ENCODE measurements at regions not wholly inside any gene's neighbourhood (a gene's known extent, or its start where the extent isn't known, plus 50 kb on each side); places are given as distances from the start of the nearest gene placed in this dataset.
A peak's percentile ranks its signal among the peaks of the same experiment; 100 is the strongest.
"Not testable (repeated sequence)": the region's sequence is repeated elsewhere in the genome, so short reads cannot be mapped to it uniquely, and the experiment has no call there.

- Mint-ChIP-seq H3K9me3 (no peaks in the 10 kb centered on the region), H3K27ac (no peak overlapping the region), H3K27me3 (no peaks in the 10 kb centered on the region), H3K4me1 (no peaks in the 10 kb centered on the region), H3K4me3 (no peak overlapping the region)
- DNase-seq, result no peak
- no peak for ATAC-seq
Measured at GRCh38 chr5:15008921-15009320, 137.3 kb upstream of the ANKH start.

GRCh38 chr5:15008476-15008875 lies 136.9 kb upstream of the ANKH start:
- no peaks in the 10 kb centered on the region for H3K9me3 Mint-ChIP-seq
- no peaks in the 10 kb centered on the region for H3K4me1 Mint-ChIP-seq
- H3K27me3 Mint-ChIP-seq, result no peaks in the 10 kb centered on the region
- no peak for DNase-seq
- no peak overlapping the region for H3K4me3 Mint-ChIP-seq
- no peak overlapping the region for H3K27ac Mint-ChIP-seq
- ATAC-seq, result no peak

- DNase-seq, result no peak
- H3K4me1 Mint-ChIP-seq, result no peaks in the 10 kb centered on the region
- no peak overlapping the region for H3K4me3 Mint-ChIP-seq
- H3K27me3 Mint-ChIP-seq, result no peaks in the 10 kb centered on the region
- no peaks in the 10 kb centered on the region for H3K9me3 Mint-ChIP-seq
- H3K27ac Mint-ChIP-seq, result no peak overlapping the region
- ATAC-seq, result no peak
Measured at GRCh38 chr5:15007646-15008045, 136.1 kb upstream of the ANKH start.

GRCh38 chr5:15004506-15004905 lies 132.9 kb upstream of the ANKH start:
- Mint-ChIP-seq H3K27ac (no peak overlapping the region), H3K4me3 (no peak overlapping the region), H3K4me1 (peaks cover 9% of the 10 kb centered on the region), H3K27me3 (no peaks in the 10 kb centered on the region), H3K9me3 (no peaks in the 10 kb centered on the region)
- no peak for DNase-seq
- no peak for ATAC-seq

- H3K27me3 Mint-ChIP-seq, result no peaks in the 10 kb centered on the region
- no peak overlapping the region for H3K27ac Mint-ChIP-seq
- ATAC-seq (peak; percentile 94), DNase-seq (peak; percentile 48 to 53)
- peaks cover 16% of the 10 kb centered on the region for H3K4me1 Mint-ChIP-seq
- no peak overlapping the region for H3K4me3 Mint-ChIP-seq
- H3K9me3 Mint-ChIP-seq, result peaks cover 3% of the 10 kb centered on the region in 2 donors
Measured at GRCh38 chr5:15003511-15003920, 131.9 kb upstream of the ANKH start.

GRCh38 chr5:15002791-15003190 lies 131.2 kb upstream of the ANKH start:
- no peak overlapping the region for H3K4me3 Mint-ChIP-seq
- peaks cover 7 to 10% of the 10 kb centered on the region in 2 donors for H3K9me3 Mint-ChIP-seq
- no peak for ATAC-seq

GRCh38 chr5:15002173-15002572 lies 130.6 kb upstream of the ANKH start:
- Mint-ChIP-seq H3K4me3 (no peak overlapping the region), H3K4me1 (peaks cover 17% of the 10 kb centered on the region), H3K27ac (no peak overlapping the region), H3K9me3 (peaks cover 7 to 12% of the 10 kb centered on the region in 2 donors), H3K27me3 (no peaks in the 10 kb centered on the region)
- ATAC-seq, result no peak
- no peak for DNase-seq

More at GRCh38 chr5:15002791-15003190, 131.2 kb upstream of the ANKH start:
- no peak overlapping the region for H3K27ac Mint-ChIP-seq
- no peaks in the 10 kb centered on the region for H3K27me3 Mint-ChIP-seq
- H3K4me1 Mint-ChIP-seq, result peaks cover 17% of the 10 kb centered on the region
- no peak for DNase-seq

- Mint-ChIP-seq H3K9me3 (peaks cover 7 to 12% of the 10 kb centered on the region in 2 donors), H3K4me1 (peaks cover 17% of the 10 kb centered on the region), H3K27ac (no peak overlapping the region), H3K27me3 (no peaks in the 10 kb centered on the region), H3K4me3 (no peak overlapping the region)
- DNase-seq (no peak), ATAC-seq (no peak)
Measured at GRCh38 chr5:15001517-15001916, 129.9 kb upstream of the ANKH start.

- Mint-ChIP-seq H3K4me1 (peaks cover 20% of the 10 kb centered on the region), H3K27ac (no peak overlapping the region)
Measured at GRCh38 chr5:14998491-14998890, 126.9 kb upstream of the ANKH start.

GRCh38 chr5:14996997-14997396 lies 125.4 kb upstream of the ANKH start:
- no peak overlapping the region for H3K4me3 Mint-ChIP-seq
- peaks cover 34% of the 10 kb centered on the region for H3K4me1 Mint-ChIP-seq
- DNase-seq (no peak), ATAC-seq (no peak)
- H3K9me3 Mint-ChIP-seq, result peaks cover 7 to 12% of the 10 kb centered on the region in 2 donors
- H3K27ac Mint-ChIP-seq, result no peak overlapping the region
- H3K27me3 Mint-ChIP-seq, result no peaks in the 10 kb centered on the region

More at GRCh38 chr5:14998491-14998890, 126.9 kb upstream of the ANKH start:
- DNase-seq (no peak), ATAC-seq (no peak)
- H3K4me3 Mint-ChIP-seq, result no peak overlapping the region
- H3K9me3 Mint-ChIP-seq, result peaks cover 7 to 12% of the 10 kb centered on the region in 2 donors
- H3K27me3 Mint-ChIP-seq, result no peaks in the 10 kb centered on the region

GRCh38 chr5:14995229-14995628 lies 123.7 kb upstream of the ANKH start:
- no peak for ATAC-seq
- DNase-seq, result no peak
- Mint-ChIP-seq H3K27me3 (no peaks in the 10 kb centered on the region), H3K4me1 (peaks cover 28% of the 10 kb centered on the region), H3K4me3 (no peak overlapping the region), H3K27ac (no peak overlapping the region), H3K9me3 (peaks cover 7 to 12% of the 10 kb centered on the region in 2 donors)

- DNase-seq, H3K27me3 Mint-ChIP-seq, ATAC-seq, H3K9me3 Mint-ChIP-seq: not testable (repeated sequence)
- Mint-ChIP-seq H3K27ac (peak overlapping the region in 1 of 2 donors; percentile 6), H3K4me1 (peaks cover 19% of the 10 kb centered on the region), H3K4me3 (peak overlapping the region; percentile 88 to 92)
Measured at GRCh38 chr5:14993459-14994133, 122.0 kb upstream of the ANKH start.

- peak overlapping the region; percentile 21 to 27 for H3K27ac Mint-ChIP-seq
Measured at GRCh38 chr5:14992751-14993458, 121.3 kb upstream of the ANKH start.

GRCh38 chr5:14988223-14988622 lies 116.6 kb upstream of the ANKH start:
- Mint-ChIP-seq H3K27me3 (no peaks in the 10 kb centered on the region), H3K4me3 (no peak overlapping the region), H3K9me3 (no peaks in the 10 kb centered on the region), H3K27ac (no peak overlapping the region), H3K4me1 (peaks cover 28% of the 10 kb centered on the region)
- ATAC-seq (no peak), DNase-seq (no peak)

More at GRCh38 chr5:14992751-14993458, 121.3 kb upstream of the ANKH start:
- peaks cover 17% of the 10 kb centered on the region for H3K4me1 Mint-ChIP-seq
- ATAC-seq, result peak; percentile 99
- H3K9me3 Mint-ChIP-seq, H3K27me3 Mint-ChIP-seq: not testable (repeated sequence)
- DNase-seq, result peak; percentile 44 to 73
- peak overlapping the region; percentile 88 to 92 for H3K4me3 Mint-ChIP-seq

GRCh38 chr5:14986413-14986812 lies 114.8 kb upstream of the ANKH start:
- H3K4me1 Mint-ChIP-seq, result peaks cover 16% of the 10 kb centered on the region
- ATAC-seq, result no peak
- H3K27me3 Mint-ChIP-seq, result no peaks in the 10 kb centered on the region
- no peak for DNase-seq
- H3K9me3 Mint-ChIP-seq, result peaks cover 4 to 5% of the 10 kb centered on the region in 2 donors
- no peak overlapping the region for H3K27ac Mint-ChIP-seq
- H3K4me3 Mint-ChIP-seq, result no peak overlapping the region

GRCh38 chr5:14983666-14984441 lies 112.3 kb upstream of the ANKH start:
- H3K27me3 Mint-ChIP-seq, result no peaks in the 10 kb centered on the region
- peaks cover 16% of the 10 kb centered on the region for H3K4me1 Mint-ChIP-seq
- H3K4me3 Mint-ChIP-seq, result no peak overlapping the region
- H3K9me3 Mint-ChIP-seq, result peaks cover 9 to 10% of the 10 kb centered on the region in 2 donors
- ATAC-seq, result peak; percentile 76
- DNase-seq, result no peak
- no peak overlapping the region for H3K27ac Mint-ChIP-seq

All from stimulated activated naive CD8-positive, alpha-beta T cell treated with anti-CD3 and anti-CD28 coated beads, Interleukin-15, amount 100 ng/mL, for 72 hours (primary cell).